Ammon's horn (tissue), 1 donor: ENCODE measurements at regions not wholly inside any gene's neighbourhood (a gene's known extent, or its start where the extent isn't known, plus 50 kb on each side); places are given as distances from the start of the nearest gene placed in this dataset.
A peak's percentile ranks its signal among the peaks of the same experiment; 100 is the strongest.

Source experiments
- DNase-seq: peaks from one replicate; pipeline ENCODE4 v3.0.0-alpha.2; 2016; ENCODE audit warnings: low spot score

GRCh38 chr18:78069784-78070664 is 820.4 kb downstream of the GALR1 start:
- DNase-seq, result peak; percentile 86

- no peak for DNase-seq
These were observed 821.6 kb downstream of the GALR1 start for GRCh38 chr18:78071166-78071710.

GRCh38 chr18:78071776-78072175 is 822.1 kb downstream of the GALR1 start:
- DNase-seq, result no peak

GRCh38 chr18:78072375-78072774 is 822.7 kb downstream of the GALR1 start:
- no peak for DNase-seq

GRCh38 chr18:78073275-78073674 is 823.6 kb downstream of the GALR1 start:
- DNase-seq, result peak; percentile 67

GRCh38 chr18:78074400-78075020 is 824.9 kb downstream of the GALR1 start:
- no peak for DNase-seq

- DNase-seq, result no peak
These were observed 830.4 kb downstream of the GALR1 start for GRCh38 chr18:78080081-78080480.

- no peak for DNase-seq
These were observed 831.1 kb downstream of the GALR1 start for GRCh38 chr18:78080761-78081160.

GRCh38 chr18:78082816-78083215 is 833.2 kb downstream of the GALR1 start:
- no peak for DNase-seq

GRCh38 chr18:78085241-78086185 is 835.9 kb downstream of the GALR1 start:
- no peak for DNase-seq

- no peak for DNase-seq
These were observed 837.3 kb downstream of the GALR1 start for GRCh38 chr18:78086931-78087330.

GRCh38 chr18:78087338-78087737 is 837.7 kb downstream of the GALR1 start:
- no peak for DNase-seq

- no peak for DNase-seq
These were observed 840.9 kb downstream of the GALR1 start for GRCh38 chr18:78090584-78090983.

GRCh38 chr18:78092901-78093300 is 843.3 kb downstream of the GALR1 start:
- DNase-seq, result no peak

- peak; percentile 45 for DNase-seq
These were observed 850.4 kb downstream of the GALR1 start for GRCh38 chr18:78099979-78100588.

GRCh38 chr18:78101091-78101490 is 851.4 kb downstream of the GALR1 start:
- DNase-seq, result no peak

GRCh38 chr18:78102135-78102534 is 852.5 kb downstream of the GALR1 start:
- DNase-seq, result no peak

GRCh38 chr18:78105611-78106010 is 856.0 kb downstream of the GALR1 start:
- DNase-seq, result no peak

- no peak for DNase-seq
These were observed 857.3 kb downstream of the GALR1 start for GRCh38 chr18:78106946-78107345.

GRCh38 chr18:78107363-78107762 is 857.7 kb downstream of the GALR1 start:
- DNase-seq, result no peak

- no peak for DNase-seq
These were observed 858.9 kb downstream of the GALR1 start for GRCh38 chr18:78108554-78108953.
